Left ventricle myocardium inferior (tissue), 1 donor: ENCODE measurements at regions not wholly inside any gene's neighbourhood (a gene's known extent, or its start where the extent isn't known, plus 50 kb on each side); places are given as distances from the start of the nearest gene placed in this dataset.

ENCODE experiments used
- DNase-seq: peaks from one replicate; pipeline ENCODE4 v3.0.0-alpha.2; 2020
- H3K27ac ChIP-seq: fragments of 200-600 bp; replicated peaks from 2 replicates; pipeline ENCODE4 v1.8.0; 2021
- H3K27me3 ChIP-seq: fragments of 200-600 bp; 2 replicates; pipeline ENCODE4 v1.8.0; 2021; ENCODE audit warnings: low read depth
- H3K36me3 ChIP-seq: fragments of 200-600 bp; 2 replicates; pipeline ENCODE4 v1.8.0; 2021
- H3K4me1 ChIP-seq: fragments of 200-600 bp; 2 replicates; pipeline ENCODE4 v1.8.0; 2021
- H3K4me3 ChIP-seq: fragments of 200-600 bp; 2 replicates; pipeline ENCODE4 v1.8.0; 2021; ENCODE audit warnings: mild to moderate bottlenecking, moderate library complexity
- H3K9me3 ChIP-seq: fragments of 200-600 bp; replicated peaks from 2 replicates; pipeline ENCODE4 v1.8.0; 2021
- intact Hi-C: fragments of 100-400 bp; cut with micrococcal nuclease; formaldehyde crosslinking; loops from one replicate; pipeline ENCODE4 v1.11.0; 2022
- TF ChIP-seq, protein P1 (sequence below): fragments of 200-600 bp; IDR thresholded peaks from 2 replicates; pipeline ENCODE4 v1.8.0; 2021; ENCODE audit warnings: antibody characterized with exemption, mild to moderate bottlenecking, borderline replicate concordance
- donor health status: DM: no; HTN: yes; CAD: no; lungs with severe emphysema.

DNA sequence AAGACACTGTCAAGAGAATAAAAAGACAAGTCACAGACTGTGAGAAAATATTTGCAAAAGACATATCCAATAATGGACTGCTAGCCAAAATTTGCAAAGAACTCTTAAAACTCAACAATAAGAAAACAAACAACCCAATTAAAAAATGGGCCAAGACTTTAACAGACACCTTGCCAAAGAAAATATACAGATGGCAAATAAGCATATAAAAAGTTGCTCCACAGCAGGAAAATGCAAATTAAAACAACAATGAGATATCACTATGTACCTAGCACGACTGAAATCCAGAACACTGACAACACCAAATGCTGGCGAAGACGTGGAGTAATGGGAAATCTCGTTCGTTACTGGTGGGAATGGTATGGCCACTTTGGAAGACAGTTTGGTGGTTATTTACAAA lies 228.9 kb downstream of the TTC8 start:
- TF ChIP-seq, protein P1, sequence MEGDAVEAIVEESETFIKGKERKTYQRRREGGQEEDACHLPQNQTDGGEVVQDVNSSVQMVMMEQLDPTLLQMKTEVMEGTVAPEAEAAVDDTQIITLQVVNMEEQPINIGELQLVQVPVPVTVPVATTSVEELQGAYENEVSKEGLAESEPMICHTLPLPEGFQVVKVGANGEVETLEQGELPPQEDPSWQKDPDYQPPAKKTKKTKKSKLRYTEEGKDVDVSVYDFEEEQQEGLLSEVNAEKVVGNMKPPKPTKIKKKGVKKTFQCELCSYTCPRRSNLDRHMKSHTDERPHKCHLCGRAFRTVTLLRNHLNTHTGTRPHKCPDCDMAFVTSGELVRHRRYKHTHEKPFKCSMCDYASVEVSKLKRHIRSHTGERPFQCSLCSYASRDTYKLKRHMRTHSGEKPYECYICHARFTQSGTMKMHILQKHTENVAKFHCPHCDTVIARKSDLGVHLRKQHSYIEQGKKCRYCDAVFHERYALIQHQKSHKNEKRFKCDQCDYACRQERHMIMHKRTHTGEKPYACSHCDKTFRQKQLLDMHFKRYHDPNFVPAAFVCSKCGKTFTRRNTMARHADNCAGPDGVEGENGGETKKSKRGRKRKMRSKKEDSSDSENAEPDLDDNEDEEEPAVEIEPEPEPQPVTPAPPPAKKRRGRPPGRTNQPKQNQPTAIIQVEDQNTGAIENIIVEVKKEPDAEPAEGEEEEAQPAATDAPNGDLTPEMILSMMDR = no peak
- no peaks in the 10 kb centered on the region for H3K36me3 ChIP-seq
- H3K4me3 ChIP-seq = no peak overlapping the region
- no peak overlapping the region for H3K27ac ChIP-seq
- DNase-seq = no peak
- no peaks in the 10 kb centered on the region for H3K27me3 ChIP-seq
- peaks cover 18% of the 10 kb centered on the region for H3K9me3 ChIP-seq
- no peaks in the 10 kb centered on the region for H3K4me1 ChIP-seq
- intact Hi-C loops = no loop called here

DNA sequence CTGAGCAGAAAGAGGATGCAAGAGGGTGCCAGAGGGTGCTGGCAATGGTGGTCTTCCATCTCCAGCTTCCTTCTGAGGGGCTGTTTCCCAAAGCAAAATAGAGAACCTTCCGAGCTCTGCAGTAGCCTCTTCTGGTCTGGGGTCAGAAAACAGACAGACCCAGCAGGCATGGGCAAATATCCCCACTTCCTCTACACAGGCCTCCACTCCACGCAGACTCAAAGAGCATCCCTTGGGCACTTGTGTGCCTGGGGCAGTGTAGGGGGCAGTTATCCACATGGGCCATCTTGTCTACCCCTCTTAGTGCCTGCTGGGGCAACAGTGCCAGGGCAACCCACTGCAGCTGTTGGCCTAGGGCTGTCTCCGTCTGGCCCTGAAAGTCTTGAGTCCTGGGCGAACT lies 231.9 kb downstream of the TTC8 start:
- Histone ChIP-seq H3K27me3 (no peaks in the 10 kb centered on the region), H3K36me3 (no peaks in the 10 kb centered on the region), H3K27ac (no peak overlapping the region), H3K9me3 (peaks cover 18% of the 10 kb centered on the region), H3K4me1 (no peaks in the 10 kb centered on the region), H3K4me3 (no peak overlapping the region)
- intact Hi-C loops = no loop called here
- DNase-seq = no peak
- TF ChIP-seq, protein P1 = no peak

DNA sequence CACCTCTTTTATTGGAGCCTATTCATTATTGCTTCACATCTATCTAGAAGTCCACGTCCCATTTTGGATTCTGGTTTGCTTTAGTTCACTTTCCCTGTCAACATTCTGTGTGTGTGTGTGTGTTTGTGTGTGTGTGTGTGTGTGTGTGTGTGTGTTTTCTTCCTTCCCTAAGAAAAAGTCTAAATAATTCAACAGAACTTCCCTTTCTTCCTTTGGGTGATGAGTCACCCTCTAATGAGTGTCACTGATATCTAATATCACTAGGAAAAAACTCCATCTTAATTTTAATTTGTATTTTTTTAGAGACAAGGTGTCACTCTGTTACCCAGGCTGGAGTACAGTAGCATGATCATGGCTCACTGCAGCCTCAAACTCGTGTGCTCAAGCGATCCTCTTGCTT lies 234.2 kb downstream of the TTC8 start:
- intact Hi-C loops = no loop called here
- Histone ChIP-seq H3K27ac (no peak overlapping the region), H3K36me3 (no peaks in the 10 kb centered on the region), H3K27me3 (no peaks in the 10 kb centered on the region), H3K4me3 (no peak overlapping the region), H3K4me1 (no peaks in the 10 kb centered on the region), H3K9me3 (peaks cover 7% of the 10 kb centered on the region)
- TF ChIP-seq, protein P1 = no peak
- DNase-seq = no peak

DNA sequence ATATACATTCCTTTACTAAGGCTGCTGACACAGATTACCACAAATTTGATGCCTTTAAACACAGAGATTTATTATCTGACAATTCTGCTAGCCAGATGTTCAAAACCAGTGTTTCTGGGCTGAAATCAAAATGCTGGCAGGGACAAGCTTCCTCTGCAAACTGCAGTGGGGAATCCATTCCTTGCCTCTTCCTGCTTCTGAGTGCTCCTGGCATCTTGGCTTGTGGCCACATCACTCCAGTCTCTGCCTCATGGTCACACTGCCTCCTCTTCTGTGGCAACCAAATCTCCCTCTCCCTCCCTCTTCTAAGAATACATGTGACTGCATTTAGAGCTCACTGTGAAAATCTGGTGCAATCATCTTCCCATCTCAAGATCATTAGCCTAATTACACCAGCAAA lies 235.7 kb downstream of the TTC8 start:
- Histone ChIP-seq H3K4me1 (no peaks in the 10 kb centered on the region), H3K36me3 (no peaks in the 10 kb centered on the region), H3K27me3 (peaks cover 8% of the 10 kb centered on the region), H3K4me3 (no peak overlapping the region), H3K9me3 (peaks cover 7% of the 10 kb centered on the region), H3K27ac (no peak overlapping the region)
- no peak for DNase-seq
- TF ChIP-seq, protein P1 = no peak
- intact Hi-C loops = no loop called here

DNA sequence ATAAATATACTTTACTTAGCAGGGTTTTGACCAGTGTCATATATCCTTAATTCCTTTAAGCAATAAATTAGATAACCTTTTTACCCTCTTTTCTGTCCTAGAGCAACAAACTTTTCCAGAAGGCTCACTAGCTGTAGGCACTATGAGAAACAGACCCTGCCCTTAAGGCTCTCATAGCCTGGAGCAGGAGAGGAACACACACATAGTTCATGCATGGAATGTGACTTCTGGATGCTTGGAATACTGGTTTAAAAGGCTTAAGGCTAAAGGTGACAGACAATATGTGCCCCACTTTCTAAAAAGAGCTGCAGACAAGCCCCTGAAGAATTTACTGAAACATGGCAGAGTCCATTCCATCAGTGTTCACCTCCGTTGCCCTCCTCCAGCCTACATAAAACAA lies 237.2 kb downstream of the TTC8 start:
- no peak overlapping the region for H3K4me3 ChIP-seq
- intact Hi-C loops = no loop called here
- peaks cover 8% of the 10 kb centered on the region for H3K27me3 ChIP-seq
- H3K36me3 ChIP-seq = no peaks in the 10 kb centered on the region
- H3K27ac ChIP-seq = no peak overlapping the region
- no peak for DNase-seq
- TF ChIP-seq, protein P1 = no peak
- no peaks in the 10 kb centered on the region for H3K4me1 ChIP-seq
- H3K9me3 ChIP-seq = peaks cover 7% of the 10 kb centered on the region

DNA sequence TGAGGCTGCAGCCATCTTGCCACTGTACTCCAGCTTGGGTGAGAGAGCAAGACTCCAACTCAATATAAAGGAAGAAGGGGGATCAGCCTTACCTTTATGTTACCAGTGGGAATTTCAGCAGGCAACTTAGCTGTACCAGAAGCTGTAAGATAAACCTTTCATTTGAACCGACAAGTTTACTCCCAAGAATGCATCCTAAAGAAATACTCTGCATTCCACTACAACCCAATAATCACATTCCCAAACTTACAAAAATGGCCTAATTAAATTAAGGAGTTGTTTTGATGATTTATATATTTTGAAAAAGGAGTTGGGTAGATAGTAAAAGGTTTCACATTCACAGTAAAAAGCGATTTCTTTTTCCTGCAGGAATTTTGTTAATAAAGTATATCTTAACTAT lies 241.4 kb downstream of the TTC8 start:
- Histone ChIP-seq H3K27me3 (peaks cover 8% of the 10 kb centered on the region), H3K4me1 (no peaks in the 10 kb centered on the region), H3K4me3 (no peak overlapping the region), H3K27ac (no peak overlapping the region), H3K36me3 (no peaks in the 10 kb centered on the region), H3K9me3 (no peaks in the 10 kb centered on the region)
- TF ChIP-seq, protein P1 = no peak
- intact Hi-C loops = no loop called here
- no peak for DNase-seq
